Kidney (tissue), 13 donors: ENCODE measurements at regions not wholly inside any gene's neighbourhood (a gene's known extent, or its start where the extent isn't known, plus 50 kb on each side); places are given as distances from the start of the nearest gene placed in this dataset.

Experiments
- DNase-seq, 5 donors: peaks; one replicate each; pipeline ENCODE4 v3.0.0-alpha.2; 2013 to 2020
- FAIRE-seq: peaks from 2 replicates; lab custom pipeline; 2012; peaks lifted over from hg19 to GRCh38; lab: Jason Lieb, UNC
- H3K27ac ChIP-seq, 2 donors: one replicate each; pipeline ENCODE4 v1.7.0; 2013; ENCODE audit warnings: low read depth in 2 of 2, low read length in 2 of 2, inconsistent platforms in 1 of 2
- H3K27me3 ChIP-seq: one replicate; pipeline ENCODE4 v1.7.1; 2013; ENCODE audit warnings: low read length, inconsistent platforms; ENCODE audit not compliant: control insufficient read depth, insufficient read depth
- H3K36me3 ChIP-seq, 3 donors: one replicate each; pipeline versions ENCODE4 v1.7.0 to v1.7.1; 2013; ENCODE audit warnings: low read length in 3 of 3, control low read depth in 1 of 3, inconsistent platforms in 1 of 3; ENCODE audit not compliant: insufficient read depth in 3 of 3, control insufficient read depth in 2 of 3
- H3K4me1 ChIP-seq, 3 donors: one replicate each; pipeline versions ENCODE4 v1.7.0 to v1.7.1; 2013; ENCODE audit warnings: low read length in 3 of 3, inconsistent platforms in 1 of 3, low read depth in 1 of 3; ENCODE audit not compliant: control insufficient read depth in 2 of 3, insufficient read depth in 2 of 3
- H3K4me3 ChIP-seq, 3 donors: one replicate each; pipeline versions ENCODE4 v1.7.0 to v1.8.1; 2013; ENCODE audit warnings: low read length in 3 of 3, control low read depth in 1 of 3, inconsistent platforms in 1 of 3
- H3K9ac ChIP-seq, 3 donors: one replicate each; pipeline versions ENCODE4 v1.7.0 to v1.7.1; 2013; ENCODE audit warnings: low read length in 3 of 3, control low read depth in 1 of 3, inconsistent platforms in 1 of 3
- H3K9me3 ChIP-seq, 3 donors: one replicate each; pipeline versions ENCODE4 v1.7.0 to v1.7.1; 2013; ENCODE audit warnings: low read length in 3 of 3, control low read depth in 1 of 3, inconsistent platforms in 1 of 3; ENCODE audit not compliant: control insufficient read depth in 2 of 3, insufficient read depth in 1 of 3
- intact Hi-C: fragments of 100-400 bp; cut with DNase I; formaldehyde crosslinking; loops from one replicate; pipeline ENCODE4 v1.11.1; 2022
- TF ChIP-seq, protein P1 (sequence below): IDR thresholded peaks from 3 replicates; pipeline ENCODE4 v1.5.1; 2012; ENCODE audit warnings: mild to moderate bottlenecking, moderate library complexity, borderline replicate concordance; ENCODE audit not compliant: insufficient read depth; ENCODE audit errors: extremely low read depth
- donor health status: control.
- donor health status: control.
- donor health status: control.
- donor health status: control.
- donor health status: control.
- donor health status: DM: yes; HTN: yes; CAD: no.
- donor health status: Normal renal cell carcinoma (clear cell type).

DNA sequence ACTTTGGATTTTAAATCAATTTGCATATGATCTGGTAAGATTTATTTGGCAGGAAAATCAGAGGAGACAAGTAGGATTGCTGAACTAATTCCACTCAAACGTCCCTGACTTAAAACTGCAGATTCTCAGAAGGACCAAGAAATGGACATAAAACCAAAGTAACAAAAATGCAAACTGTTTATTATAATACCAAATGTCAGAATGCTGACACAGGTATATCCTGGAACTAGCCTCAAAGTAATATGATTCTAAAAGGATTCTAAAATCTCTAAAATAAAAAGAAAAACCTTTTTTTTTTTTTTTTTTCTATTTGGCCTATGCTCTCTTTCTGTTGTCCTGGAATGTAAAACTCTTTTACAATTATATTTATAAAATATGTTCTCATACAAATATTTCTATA, 74.4 kb upstream of the BTBD3 start:
- TF ChIP-seq, protein P1, sequence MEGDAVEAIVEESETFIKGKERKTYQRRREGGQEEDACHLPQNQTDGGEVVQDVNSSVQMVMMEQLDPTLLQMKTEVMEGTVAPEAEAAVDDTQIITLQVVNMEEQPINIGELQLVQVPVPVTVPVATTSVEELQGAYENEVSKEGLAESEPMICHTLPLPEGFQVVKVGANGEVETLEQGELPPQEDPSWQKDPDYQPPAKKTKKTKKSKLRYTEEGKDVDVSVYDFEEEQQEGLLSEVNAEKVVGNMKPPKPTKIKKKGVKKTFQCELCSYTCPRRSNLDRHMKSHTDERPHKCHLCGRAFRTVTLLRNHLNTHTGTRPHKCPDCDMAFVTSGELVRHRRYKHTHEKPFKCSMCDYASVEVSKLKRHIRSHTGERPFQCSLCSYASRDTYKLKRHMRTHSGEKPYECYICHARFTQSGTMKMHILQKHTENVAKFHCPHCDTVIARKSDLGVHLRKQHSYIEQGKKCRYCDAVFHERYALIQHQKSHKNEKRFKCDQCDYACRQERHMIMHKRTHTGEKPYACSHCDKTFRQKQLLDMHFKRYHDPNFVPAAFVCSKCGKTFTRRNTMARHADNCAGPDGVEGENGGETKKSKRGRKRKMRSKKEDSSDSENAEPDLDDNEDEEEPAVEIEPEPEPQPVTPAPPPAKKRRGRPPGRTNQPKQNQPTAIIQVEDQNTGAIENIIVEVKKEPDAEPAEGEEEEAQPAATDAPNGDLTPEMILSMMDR = no peak
- FAIRE-seq (peak; percentile 85), DNase-seq (no peak)
- Histone ChIP-seq H3K27ac (no peak overlapping the region), H3K4me3 (no peak overlapping the region), H3K9ac (no peak overlapping the region), H3K36me3 (no peaks in the 10 kb centered on the region), H3K9me3 (no peaks in the 10 kb centered on the region), H3K27me3 (no peaks in the 10 kb centered on the region), H3K4me1 (no peaks in the 10 kb centered on the region)
- intact Hi-C loops = no loop called here

DNA sequence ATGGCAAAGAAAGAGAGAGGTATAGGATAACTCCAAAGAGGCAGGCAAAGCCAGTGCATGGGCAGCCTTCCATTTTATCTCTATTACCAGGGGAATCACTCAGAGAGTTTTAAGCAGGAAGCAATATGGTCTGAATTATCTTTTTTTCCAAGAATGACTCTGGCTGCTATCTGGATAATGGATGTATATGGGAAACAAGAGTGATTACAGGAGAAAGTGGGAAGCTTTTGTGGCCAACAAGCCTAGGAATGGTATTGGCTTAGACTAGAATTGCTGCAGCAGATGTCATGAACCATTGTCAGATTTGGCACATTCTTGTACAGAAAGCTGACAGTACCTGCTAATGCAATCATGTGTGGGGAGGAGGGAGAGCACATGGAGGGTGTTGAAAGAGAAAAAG, 73.0 kb upstream of the BTBD3 start:
- Histone ChIP-seq H3K27me3 (no peaks in the 10 kb centered on the region), H3K4me1 (no peaks in the 10 kb centered on the region)
- FAIRE-seq = no peak

DNA sequence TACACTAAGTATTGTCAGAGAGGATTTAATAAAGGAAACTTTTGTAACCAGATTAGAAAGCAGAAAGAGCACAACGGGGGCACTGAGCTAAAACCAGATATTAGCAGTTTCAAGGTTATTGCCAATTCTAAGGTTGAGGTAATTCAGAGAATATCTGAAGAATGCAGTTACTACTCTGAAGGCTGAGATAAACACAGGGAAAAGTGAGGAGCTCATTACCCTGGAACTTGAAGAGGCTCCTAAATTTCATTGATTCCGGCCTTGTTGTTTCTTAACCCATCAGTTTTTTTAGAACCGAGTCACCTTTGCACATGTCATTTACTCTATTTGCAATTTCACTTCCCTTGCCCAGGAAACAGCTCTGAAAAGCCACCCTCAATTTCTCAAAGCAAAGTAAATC, 72.4 kb upstream of the BTBD3 start:
- DNase-seq (no peak), FAIRE-seq (no peak)
- Histone ChIP-seq H3K27me3 (no peaks in the 10 kb centered on the region), H3K9me3 (no peaks in the 10 kb centered on the region), H3K36me3 (no peaks in the 10 kb centered on the region), H3K9ac (no peak overlapping the region), H3K27ac (no peak overlapping the region), H3K4me1 (no peaks in the 10 kb centered on the region), H3K4me3 (no peak overlapping the region)
- intact Hi-C loops = no loop called here
- TF ChIP-seq, protein P1 = no peak

More for the DNA sequence above, 73.0 kb upstream of the BTBD3 start:
- no peak overlapping the region for H3K9ac ChIP-seq
- intact Hi-C loops = no loop called here
- TF ChIP-seq, protein P1 = no peak
- no peak for DNase-seq
- H3K36me3 ChIP-seq = no peaks in the 10 kb centered on the region
- H3K27ac ChIP-seq = no peak overlapping the region
- no peak overlapping the region for H3K4me3 ChIP-seq
- H3K9me3 ChIP-seq = no peaks in the 10 kb centered on the region

GRCh38 chr20:11846131-11846530, 71.6 kb upstream of the BTBD3 start:
- Histone ChIP-seq H3K4me3 (no peak overlapping the region), H3K9me3 (no peaks in the 10 kb centered on the region), H3K4me1 (no peaks in the 10 kb centered on the region), H3K27ac (no peak overlapping the region), H3K9ac (no peak overlapping the region), H3K27me3 (no peaks in the 10 kb centered on the region), H3K36me3 (no peaks in the 10 kb centered on the region)
- intact Hi-C loops = no loop called here
- FAIRE-seq (no peak), DNase-seq (no peak)
- TF ChIP-seq, protein P1 = no peak
